Glomerular endothelial cell (primary cell): ENCODE measurements at regions not wholly inside any gene's neighbourhood (a gene's known extent, or its start where the extent isn't known, plus 50 kb on each side); places are given as distances from the start of the nearest gene placed in this dataset.
"Not testable (repeated sequence)": the region's sequence is repeated elsewhere in the genome, so short reads cannot be mapped to it uniquely, and the experiment has no call there.

Experiments
- DNase-seq: peaks from one replicate; pipeline ENCODE4 v3.0.0-alpha.2; 2011; ENCODE audit warnings: low read depth, low spot score; ENCODE audit errors: extremely low read depth

DNA sequence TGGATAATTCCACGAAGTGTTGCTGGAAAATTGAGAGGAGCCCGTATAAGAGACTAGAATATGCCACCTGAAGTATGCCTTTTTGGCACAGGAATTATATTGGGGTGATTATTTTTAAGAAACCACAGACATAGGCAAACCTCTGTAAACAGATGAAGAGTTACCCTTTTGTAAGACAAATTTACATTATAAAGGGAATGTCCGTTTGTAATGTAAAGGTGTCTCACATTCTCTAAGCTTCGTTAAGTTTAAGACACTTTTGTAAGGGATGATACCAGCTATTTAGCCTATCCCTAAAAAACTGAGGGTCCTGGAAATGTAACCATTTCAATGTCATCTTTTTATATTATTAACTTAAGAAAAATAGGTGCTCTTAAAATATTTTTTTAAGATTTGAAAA is 432.8 kb upstream of the SYT4 start:
- no peak for DNase-seq

DNA sequence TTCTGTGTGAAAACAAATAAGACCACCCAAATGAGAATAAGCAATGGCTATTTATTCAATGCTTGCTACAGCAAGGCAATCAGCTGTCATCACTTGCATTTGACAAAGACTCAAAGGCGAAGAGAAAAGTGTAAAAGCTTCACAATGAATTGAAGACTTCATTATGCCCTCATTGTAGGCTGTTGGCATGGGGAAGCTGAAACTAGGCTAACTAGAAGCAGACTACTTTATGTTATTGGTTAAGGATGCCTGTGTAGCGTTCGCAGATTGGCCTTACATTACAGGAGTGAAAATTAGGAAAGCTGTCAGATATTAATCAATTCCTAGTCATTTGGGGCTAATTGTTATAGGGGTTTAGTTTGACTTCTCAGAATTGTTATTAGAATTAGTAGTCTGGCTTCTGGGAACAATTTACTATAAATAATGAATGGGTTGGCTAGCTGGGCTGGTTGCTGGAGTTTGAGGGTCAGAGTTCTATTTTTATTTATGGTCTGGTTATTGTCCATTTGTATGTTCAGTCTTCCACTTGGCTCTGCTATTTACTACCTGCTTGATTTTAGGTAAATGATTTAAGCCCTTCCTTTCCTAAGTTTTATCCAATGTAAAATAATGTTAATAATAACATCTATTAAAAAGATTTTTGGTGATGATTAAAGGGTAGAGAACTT is 437.2 kb upstream of the SYT4 start:
- DNase-seq = no peak

DNA sequence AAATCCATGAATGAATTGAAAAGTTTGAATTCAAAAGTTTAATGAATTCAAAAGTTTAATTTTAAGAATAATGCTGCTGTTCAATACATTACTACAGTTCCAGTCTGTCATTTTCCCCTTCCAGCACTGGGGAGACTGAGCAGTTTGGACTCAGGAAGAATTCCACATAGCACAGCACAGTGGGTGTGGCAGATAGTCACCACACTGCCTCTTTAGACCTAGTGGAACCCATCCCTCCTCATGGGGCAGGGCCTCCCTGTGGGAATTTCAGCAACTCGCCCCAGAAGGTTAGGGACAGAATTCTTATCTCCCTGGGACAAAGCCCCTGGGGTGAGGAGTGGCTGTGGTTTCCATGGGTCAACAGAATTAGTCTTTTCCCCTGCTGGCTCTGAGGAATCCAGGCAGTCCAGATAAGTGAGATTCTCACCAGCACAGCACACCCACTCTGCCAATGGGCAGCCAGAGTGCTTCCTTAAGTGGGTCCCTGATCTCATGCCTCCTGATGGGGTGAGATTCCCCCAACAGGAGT is 442.0 kb upstream of the SYT4 start:
- no peak for DNase-seq

DNA sequence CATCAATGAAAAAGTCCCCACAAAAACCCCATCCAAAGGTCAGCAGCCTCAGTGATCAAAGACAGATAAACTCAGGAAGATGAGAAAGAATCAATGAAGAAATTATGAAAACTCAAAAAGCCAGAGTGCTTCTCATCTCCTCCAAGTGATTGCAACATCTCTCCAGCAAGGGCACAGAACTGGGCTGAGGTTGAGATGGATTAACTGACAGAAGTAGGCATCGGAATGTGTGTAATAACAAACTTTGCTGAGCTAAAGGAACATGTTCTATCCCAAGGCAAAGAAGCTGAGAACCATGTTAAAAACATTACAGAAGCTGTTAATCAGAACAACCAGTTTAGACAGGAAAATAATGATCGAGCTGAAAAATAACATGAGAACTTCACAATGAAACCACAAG is 442.8 kb upstream of the SYT4 start:
- no peak for DNase-seq

DNA sequence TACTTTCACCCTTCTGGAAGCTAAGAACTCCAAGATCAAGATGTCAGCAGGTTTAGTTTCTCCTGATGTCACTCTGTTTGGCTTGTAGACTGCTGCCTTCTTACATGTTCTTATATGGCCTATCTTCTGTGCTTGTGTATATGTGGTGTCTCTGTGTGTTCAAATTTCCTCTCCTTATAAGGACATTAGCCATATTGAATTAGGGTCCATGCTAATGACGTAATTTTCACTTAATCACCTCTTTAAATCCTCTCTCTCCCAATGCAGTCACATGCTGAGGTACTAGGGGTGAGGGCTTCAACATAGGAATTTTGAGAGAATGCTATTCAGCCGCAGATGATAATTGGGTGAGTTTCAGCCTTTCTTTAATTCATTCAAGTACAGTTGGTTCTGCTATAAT is 458.3 kb upstream of the SYT4 start:
- DNase-seq = no peak

DNA sequence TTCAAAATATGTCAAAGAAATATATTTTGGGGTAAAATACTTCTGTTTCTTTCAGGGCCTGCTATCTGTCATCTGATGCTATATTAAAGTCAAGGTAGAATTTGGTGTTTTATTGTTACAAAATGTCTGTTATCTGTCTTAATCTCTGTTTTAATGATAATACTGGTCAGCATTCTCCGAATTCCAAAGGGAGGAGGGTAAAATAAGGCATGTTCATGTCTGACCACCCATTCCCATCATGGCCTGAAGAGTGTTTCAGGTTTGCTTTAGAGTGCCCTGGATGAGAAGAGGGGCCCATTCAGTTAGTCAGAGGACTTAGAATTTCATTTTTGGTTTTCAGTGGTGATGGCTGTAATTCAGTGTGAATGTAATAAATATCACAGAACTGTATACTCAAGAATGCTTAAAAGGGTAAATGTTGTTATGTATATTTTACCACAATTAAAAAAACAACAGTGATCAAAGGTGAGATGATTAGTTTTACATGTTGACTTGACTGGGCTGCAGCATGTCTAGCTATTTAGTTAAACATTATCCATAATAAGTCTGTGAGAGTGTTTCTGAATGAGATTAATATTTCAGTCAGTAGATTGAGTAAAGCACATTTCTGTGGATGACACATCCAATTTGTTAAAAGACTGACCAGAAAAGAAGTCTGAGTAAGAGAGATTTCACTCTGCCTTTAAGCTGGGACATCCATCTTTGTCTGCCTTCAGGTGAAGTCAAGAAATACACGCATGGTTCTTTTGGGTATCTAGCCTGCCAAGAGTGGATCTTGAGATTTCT is 467.9 kb upstream of the SYT4 start:
- DNase-seq = no peak

DNA sequence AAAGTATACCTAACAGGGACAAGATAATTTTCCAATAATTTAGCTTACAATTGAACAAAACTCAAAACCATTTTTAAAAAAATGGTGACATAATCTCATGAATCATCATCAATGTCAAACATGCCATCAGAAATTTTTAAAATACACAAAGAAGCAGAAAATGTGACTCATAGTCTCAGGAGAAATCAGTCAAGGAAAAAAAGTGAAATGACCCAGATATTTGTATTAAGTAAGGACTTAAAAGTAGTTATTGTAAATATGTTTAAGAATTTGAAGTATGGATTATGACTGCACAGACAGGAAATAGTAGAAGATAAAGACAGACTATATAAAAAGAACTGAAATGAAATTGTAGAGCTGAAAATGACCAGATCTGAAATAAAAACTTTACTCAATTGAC is 473.9 kb upstream of the SYT4 start:
- DNase-seq = no peak

DNA sequence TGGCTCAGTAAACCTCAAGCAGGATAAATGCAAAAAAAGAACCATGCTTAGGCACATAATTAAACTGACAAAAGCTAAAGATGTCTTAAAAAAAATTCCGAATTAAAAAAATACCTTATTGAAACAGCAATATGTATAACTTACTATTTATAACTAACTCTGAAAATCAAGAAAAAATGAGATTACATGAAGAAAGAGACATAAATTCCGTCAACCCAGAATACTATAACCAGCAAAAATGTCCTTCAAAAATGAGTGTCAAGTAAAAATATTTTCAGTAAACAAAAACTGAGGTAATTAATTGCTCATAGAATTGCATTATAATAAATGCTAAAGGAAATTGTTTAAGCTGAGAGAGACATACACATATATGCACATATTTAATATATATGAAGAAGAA is 474.5 kb upstream of the SYT4 start:
- no peak for DNase-seq

DNA sequence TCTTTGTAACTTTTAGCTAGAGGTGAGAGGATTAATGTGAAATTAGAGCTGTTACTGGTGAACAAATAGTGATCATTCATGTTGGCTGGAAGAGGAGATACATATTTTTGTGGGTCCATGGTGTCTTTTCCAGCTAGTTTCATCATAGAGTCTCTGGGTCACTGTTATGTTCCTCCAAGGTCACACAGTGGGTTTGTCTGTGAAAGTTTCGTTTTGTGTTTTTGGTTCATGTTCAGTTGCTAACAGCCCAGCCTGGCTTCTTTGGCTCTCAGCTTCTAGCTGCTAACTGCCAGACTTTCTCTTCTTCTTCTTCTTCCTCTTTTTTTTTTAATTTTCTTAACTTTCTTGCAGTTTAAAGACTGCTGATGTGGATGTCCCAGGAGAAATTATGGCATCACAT is 480.0 kb upstream of the SYT4 start:
- no peak for DNase-seq

DNA sequence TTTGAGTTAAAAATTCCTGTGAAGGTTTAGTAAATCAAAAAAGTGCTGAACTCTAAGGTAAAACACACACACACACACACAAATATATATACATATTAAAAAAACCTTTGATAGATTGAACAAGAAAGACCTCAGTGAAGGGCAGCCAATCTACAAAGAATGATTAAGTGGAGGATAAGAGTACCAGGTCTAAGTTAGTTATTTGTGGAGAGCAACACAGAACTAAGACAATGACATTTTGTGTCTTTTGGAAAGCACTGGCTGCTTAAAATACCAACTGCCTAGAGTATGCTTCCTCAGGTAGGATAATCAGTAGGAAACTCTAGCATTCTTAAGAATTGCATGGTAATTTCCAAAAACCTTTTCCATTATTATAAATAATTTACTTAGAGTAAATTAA is 481.4 kb upstream of the SYT4 start:
- no peak for DNase-seq

DNA sequence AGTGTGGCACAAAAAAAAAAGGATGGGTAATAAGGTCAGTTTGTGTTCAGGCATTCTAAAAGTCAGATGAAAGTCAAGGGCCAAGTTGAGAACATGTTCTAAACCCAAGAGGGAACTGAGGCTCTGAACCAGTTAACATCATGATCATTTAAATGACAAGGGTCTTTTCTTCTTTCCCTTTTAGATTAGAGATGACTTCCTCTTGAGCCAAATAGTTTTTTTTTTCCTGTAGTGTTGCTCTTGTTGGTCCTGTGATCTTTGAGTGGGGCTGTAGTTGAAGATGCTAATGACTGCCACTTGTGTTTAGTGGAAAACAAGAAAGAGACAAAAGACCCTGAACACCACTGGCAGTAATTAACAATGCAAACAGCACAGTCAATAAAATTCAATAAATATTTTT is 482.7 kb upstream of the SYT4 start:
- DNase-seq = no peak

DNA sequence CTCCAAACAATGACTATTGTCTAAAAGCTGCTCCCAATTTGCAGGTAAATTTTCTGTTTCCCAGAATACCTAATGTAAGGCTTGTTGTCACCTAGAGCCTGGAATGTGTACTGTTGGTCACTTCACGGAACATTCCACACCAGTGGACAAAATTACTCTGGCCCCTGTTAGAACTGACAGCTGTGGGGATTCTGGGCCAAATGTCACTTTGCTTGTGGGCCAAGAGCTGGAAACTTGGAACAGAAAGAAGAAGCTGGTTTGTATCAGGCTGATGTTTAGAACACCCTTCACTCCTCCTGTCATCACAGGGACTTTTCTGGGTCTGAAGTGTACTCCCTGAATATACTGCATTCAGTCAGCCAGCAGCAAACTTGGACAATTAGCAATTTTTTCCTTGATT is 495.6 kb upstream of the SYT4 start:
- no peak for DNase-seq

DNA sequence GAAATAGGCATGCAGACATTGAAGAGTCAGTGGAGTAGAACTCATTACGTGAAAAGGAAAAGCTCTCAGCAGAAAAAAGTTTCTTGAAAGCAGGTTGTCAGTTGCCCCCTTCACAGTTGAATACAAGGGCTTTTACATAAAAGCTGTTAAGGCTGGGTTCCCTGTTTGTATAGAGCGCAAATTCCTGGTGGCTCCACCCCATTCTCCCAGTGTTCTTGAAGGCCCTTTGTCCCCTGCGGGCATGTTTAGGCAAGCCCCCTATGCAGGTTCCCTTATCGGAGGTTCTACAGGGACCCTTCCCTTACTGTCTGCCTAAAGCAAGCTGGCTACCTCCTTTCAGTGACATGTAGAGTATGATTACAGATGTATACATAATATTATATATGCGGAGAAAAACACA is 497.2 kb upstream of the SYT4 start:
- no peak for DNase-seq

DNA sequence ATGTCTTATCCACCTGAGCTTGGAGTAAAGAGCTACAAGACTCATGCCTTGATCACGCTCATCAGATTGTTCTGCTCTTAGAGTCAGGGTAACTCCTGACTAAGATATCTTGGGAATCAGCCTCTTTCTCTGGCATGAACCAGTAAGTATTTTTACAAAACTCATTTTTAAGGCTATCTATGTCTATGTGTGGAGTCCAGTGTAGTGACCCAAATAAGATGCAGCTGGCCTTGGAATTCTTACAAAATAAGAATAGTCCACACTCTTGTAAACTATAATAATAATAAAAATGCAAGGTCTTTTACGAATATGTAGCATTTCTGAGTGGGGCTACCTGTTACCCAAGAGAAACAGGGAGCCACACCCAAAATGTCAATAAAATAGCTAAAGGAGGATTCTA is 498.3 kb upstream of the SYT4 start:
- DNase-seq = no peak

DNA sequence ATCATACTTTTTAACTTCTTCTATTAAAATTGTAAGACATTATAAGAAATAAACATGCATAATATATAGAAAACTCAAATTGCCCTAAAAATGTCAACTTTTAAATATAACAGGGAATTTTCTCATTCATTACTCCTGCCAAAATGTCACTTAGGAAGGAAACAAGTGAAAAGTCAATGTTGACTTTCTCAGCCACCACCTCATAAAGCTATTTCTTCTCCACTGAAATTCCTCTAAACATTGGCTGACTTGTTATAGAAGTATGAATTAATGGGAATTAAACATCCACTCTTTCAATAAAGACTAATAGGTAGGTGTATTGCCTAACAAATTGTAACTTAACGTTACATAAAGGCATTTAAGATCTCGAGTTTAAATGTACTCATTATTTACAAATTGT is 499.7 kb upstream of the SYT4 start:
- DNase-seq = no peak

DNA sequence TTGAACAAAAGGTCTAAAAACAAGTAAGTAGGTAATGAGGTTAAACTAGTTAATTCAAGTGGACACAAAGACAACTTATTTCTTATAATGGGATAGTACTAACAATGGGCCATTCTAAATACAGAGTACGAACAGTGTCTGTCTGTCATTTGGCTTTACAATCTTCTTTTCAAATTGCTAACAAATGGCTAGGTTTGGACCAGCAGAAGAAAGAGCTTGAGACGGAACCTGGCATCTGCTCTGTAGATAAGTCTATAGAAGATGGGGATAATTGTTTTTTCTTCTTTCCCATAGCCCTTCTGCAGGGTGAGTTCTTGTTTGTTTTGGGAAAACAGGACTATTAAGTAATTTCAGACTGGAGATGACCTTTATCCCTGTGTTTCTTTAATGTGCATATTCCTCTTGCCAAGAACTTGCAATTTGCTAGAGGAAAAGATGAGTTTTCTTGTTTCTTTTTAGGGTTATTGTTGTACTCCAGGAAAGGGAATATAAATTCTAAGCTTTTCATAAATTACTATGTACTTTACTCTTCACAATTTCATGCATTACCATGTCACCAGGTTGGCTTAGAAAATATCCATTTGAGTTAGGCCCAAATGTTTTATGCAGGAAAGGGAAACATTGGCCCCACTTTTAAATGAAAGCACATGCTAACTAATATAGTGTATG is 500.5 kb upstream of the SYT4 start:
- no peak for DNase-seq

DNA sequence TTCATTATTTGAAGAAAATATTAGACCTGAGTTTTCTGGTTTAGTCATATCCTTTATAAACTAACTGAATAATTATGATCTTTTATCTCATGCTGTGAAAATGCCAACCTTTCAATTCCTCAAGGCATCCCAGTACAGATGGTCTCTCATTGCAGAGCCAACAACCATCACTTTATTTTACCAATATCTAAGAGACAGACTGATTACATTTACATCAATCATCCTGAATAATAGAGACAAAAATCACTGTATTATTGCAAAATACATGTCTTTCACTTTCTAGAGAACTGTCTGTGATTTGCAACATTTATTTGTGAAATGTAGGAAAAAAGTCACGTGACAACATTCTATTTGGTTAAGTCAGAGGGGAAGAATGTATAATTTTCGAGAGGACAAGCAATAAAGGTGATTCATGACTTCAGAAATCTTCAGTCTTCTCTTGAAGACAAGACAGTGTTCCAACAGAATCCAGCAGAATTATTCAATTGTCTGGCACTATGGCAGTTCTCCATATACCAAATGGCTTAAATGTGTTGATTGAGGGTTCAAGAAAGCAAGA is 503.6 kb upstream of the SYT4 start:
- DNase-seq = no peak

DNA sequence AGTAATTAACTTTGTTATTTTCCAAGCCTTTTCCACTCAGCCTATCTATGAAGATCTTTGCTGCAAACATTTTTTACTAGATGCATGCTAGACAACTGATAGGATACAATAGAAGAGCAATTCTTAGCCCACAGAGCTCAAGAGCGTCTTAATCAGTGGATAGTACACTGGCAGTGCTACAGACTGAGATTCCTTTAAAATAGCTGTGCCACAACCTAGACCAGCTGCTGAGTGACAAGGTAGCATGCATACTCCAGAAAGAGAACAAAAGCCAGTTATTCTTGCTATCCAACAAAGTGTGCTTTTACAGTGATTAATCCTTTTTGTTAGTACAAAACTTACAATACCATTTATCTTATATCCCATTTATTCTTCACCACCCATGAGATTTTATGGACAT is 507.9 kb upstream of the SYT4 start:
- DNase-seq = no peak

DNA sequence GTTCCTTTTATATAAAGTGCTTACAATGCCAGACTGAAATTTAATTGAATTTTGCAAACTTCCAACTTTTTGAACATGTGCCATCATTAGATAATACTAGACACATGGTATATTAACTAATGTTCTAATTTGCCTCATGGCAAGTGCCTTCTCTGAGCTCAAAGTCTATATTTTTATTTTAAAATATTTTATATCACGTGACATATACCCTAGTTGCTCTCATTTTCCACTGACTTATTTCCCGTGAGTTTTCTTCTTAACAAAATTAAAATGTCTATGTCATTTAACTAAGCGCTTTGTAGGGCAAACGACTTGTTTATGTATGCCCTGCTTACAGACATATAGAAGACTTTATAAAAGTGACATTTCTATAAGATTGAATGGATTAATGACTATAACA is 509.6 kb upstream of the SYT4 start:
- DNase-seq = no peak

DNA sequence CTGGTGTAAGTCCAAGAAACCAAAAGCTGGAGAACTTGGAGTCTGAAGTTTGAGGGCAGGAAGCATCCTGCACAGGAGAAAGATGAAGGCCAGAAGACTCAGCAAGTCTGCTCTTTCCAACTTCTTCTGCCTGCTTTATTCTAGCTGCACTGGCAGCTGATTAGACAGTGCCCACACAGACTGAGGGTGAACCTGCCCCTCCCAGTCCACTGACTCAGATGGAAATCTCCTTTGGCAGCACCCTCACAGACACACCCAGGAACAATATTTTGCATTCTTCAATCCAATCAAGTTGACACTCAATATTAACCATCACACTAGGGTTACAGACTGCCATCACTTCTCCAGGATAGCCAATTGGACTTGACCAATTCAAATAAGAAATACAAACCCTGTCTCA is 510.4 kb upstream of the SYT4 start:
- not testable (repeated sequence) for DNase-seq

DNA sequence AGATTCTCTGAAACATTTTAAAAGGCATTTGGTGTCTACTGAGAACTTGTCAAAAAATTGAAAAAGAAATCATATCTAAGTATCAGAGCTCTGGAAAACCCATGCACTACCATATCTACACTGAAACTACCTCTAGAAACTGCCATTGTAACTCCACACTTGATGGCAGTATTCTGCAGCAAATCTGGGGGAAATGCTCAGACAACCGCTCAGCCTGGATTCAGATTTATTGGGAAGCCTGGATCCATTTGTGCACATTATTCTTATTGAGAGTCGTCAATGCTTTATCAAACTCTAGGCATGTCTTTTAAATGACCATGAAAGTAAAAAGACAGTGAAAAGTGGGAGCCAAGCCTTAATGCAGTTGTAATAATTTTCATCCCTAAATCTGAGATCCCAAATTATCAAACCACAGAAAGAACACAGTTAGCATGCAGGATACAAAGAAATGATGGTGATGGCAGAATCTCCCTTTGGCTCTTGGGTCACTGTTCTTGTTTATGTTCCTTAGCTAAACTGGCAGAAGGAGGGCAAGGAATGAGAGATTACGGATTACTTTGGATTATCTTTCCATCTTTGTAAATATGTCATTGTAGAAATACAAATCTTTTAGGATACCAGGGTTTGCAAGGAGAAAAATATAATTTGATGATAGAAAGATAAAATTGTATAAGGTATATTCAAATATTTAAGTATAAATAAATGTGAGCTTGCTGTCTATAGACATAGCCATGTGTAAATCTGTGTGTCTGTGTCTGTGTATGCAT is 512.1 kb upstream of the SYT4 start:
- no peak for DNase-seq
